ENCODE measurements at regions not wholly inside any gene's neighbourhood (a gene's known extent, or its start where the extent isn't known, plus 50 kb on each side); places are given as distances from the start of the nearest gene placed in this dataset.
"Not testable (repeated sequence)": the region's sequence is repeated elsewhere in the genome, so short reads cannot be mapped to it uniquely, and the experiment has no call there.

DNA sequence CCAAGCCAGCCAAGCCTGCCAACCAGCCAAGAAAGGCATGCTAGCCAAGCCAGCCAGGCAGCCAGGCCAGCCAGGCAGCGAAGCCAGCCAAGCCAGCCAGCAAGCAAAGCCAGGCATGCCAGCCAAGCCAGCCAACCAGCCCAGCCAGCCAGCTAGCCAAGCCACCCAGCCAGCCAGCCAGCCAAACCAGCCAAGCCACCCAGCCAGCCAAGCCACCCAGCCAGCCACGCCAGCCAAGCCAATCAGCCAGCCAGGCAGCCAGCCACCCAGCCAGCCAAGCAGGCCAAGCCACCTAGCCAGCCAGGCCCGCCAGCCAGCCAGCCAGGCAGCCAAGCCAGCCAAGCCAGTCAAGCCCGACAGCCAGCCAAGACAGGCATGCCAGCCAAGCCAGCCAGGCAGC, 1601.0 kb downstream of the RPIA start:
- not testable (repeated sequence) for H3K9me3 ChIP-seq (ENCODE audit: low read length); H3K36me3 ChIP-seq (ENCODE audit: insufficient read depth, low read length)

DNA sequence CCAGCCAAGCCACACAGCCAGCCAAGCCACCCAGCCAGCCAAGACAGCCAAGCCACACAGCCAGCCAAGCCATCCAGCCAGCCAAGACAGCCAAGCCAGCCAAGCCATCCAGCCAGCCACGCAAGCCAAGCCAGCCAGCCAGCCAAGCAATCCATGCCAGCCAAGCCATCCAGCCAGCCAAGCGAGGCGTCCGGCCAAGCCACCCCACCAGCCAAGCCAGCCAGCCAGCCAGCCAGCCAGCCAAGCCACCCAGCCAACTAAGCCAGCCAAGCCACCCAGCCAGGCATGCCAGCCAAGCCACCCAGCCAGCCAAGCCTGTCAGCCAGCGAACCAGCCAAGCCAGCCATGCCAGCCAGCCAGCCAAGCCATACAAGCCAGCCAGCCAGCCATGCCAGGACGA, 1601.8 kb downstream of the RPIA start:
- not testable (repeated sequence) for H3K9me3 ChIP-seq (ENCODE audit: low read length); H3K27me3 ChIP-seq (ENCODE audit: insufficient read depth, low read length); H4K20me1 ChIP-seq (ENCODE audit: insufficient read depth, low read length); H3K9me2 ChIP-seq (ENCODE audit: low read depth, low read length); H3K4me1 ChIP-seq (ENCODE audit: insufficient read depth, low read length, severe bottlenecking); H3K79me2 ChIP-seq (ENCODE audit: insufficient read depth, low read length); H3K27ac ChIP-seq (ENCODE audit: low read depth, low read length, poor library complexity, severe bottlenecking); H2AFZ ChIP-seq (ENCODE audit: low read length); H3K9ac ChIP-seq (ENCODE audit: low read length); H3K4me2 ChIP-seq (ENCODE audit: low read length); H3F3A ChIP-seq (ENCODE audit: insufficient read depth, low read length); H3K4me3 ChIP-seq (ENCODE audit: low read depth, low read length, poor library complexity, severe bottlenecking); H3K36me3 ChIP-seq (ENCODE audit: insufficient read depth, low read length)

More for the DNA sequence above, 1601.0 kb downstream of the RPIA start:
- not testable (repeated sequence) for H3K79me2 ChIP-seq (ENCODE audit: insufficient read depth, low read length); H3K9ac ChIP-seq (ENCODE audit: low read length); H4K20me1 ChIP-seq (ENCODE audit: insufficient read depth, low read length); H3K4me1 ChIP-seq (ENCODE audit: insufficient read depth, low read length, severe bottlenecking); H3K27ac ChIP-seq (ENCODE audit: low read depth, low read length, poor library complexity, severe bottlenecking); H3F3A ChIP-seq (ENCODE audit: insufficient read depth, low read length); H3K9me2 ChIP-seq (ENCODE audit: low read depth, low read length); H3K4me3 ChIP-seq (ENCODE audit: low read depth, low read length, poor library complexity, severe bottlenecking); H3K4me2 ChIP-seq (ENCODE audit: low read length); H2AFZ ChIP-seq (ENCODE audit: low read length); H3K27me3 ChIP-seq (ENCODE audit: insufficient read depth, low read length)

DNA sequence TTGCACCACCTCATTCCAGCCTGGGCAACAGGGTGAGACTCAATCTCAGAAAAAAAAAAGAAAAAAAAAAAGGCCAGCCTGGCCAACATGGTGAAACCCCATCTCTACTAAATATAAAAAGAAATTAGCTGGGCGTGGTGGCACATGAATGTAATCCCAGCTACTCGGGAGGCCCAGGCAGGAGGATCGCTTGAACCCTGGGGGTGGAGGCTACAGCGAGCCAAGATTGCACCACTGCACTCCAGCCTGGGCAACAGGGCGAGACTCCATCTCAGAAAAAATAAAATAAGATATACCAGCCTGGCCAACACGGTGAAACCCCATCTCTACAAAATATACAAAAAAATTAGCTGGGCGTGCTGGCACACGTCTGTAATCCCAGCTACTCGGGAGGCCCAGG, 1602.3 kb downstream of the RPIA start:
- not testable (repeated sequence) for H3K9ac ChIP-seq (ENCODE audit: low read length); H3K79me2 ChIP-seq (ENCODE audit: insufficient read depth, low read length); H4K20me1 ChIP-seq (ENCODE audit: insufficient read depth, low read length); H3K9me3 ChIP-seq (ENCODE audit: low read length); H2AFZ ChIP-seq (ENCODE audit: low read length); H3F3A ChIP-seq (ENCODE audit: insufficient read depth, low read length); H3K4me3 ChIP-seq (ENCODE audit: low read depth, low read length, poor library complexity, severe bottlenecking); H3K4me1 ChIP-seq (ENCODE audit: insufficient read depth, low read length, severe bottlenecking); H3K4me2 ChIP-seq (ENCODE audit: low read length); H3K9me2 ChIP-seq (ENCODE audit: low read depth, low read length); H3K36me3 ChIP-seq (ENCODE audit: insufficient read depth, low read length); H3K27ac ChIP-seq (ENCODE audit: low read depth, low read length, poor library complexity, severe bottlenecking); H3K27me3 ChIP-seq (ENCODE audit: insufficient read depth, low read length)

DNA sequence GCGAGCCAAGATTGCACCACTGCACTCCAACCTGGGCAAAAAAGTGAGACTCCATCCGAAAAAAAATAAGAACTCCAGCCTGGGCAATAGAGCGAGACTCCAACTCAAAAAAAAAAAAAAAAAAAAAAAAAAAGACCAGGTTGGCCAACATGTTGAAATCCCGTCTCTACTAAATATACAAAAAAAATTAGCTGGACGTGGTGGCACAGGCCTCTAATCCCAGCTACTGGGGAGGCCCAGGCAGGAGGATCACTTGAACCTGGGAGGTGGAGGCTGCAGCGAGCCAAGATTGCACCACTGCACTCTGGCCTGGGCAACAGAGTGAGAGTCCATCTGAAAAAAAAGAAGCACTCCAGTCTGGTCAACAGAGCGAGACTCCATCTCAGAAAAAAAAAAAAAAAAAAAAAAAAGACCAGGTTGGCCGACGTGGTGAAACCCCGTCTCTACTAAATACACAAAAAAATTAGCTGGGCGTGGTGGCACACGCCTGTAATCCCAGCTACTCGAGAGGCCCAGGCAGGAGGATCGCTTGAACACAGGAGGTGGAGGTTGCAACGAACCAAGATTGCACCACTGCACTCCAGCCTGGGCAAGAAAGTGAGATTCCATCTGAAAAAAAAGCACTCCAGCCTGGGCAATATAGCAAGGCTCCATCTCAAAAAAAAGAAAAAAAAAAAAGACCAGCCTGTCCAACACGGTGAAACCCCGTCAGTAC, 1603.7 kb downstream of the RPIA start:
- H3K9me3 ChIP-seq (ENCODE audit: low read length); H3K9ac ChIP-seq (ENCODE audit: low read length); H3K4me2 ChIP-seq (ENCODE audit: low read length); H3K9me2 ChIP-seq (ENCODE audit: low read depth, low read length); H3K79me2 ChIP-seq (ENCODE audit: insufficient read depth, low read length); H3K27me3 ChIP-seq (ENCODE audit: insufficient read depth, low read length); H3F3A ChIP-seq (ENCODE audit: insufficient read depth, low read length); H4K20me1 ChIP-seq (ENCODE audit: insufficient read depth, low read length); H3K4me1 ChIP-seq (ENCODE audit: insufficient read depth, low read length, severe bottlenecking); H3K27ac ChIP-seq (ENCODE audit: low read depth, low read length, poor library complexity, severe bottlenecking); H2AFZ ChIP-seq (ENCODE audit: low read length); H3K4me3 ChIP-seq (ENCODE audit: low read depth, low read length, poor library complexity, severe bottlenecking); H3K36me3 ChIP-seq (ENCODE audit: insufficient read depth, low read length): not testable (repeated sequence)

DNA sequence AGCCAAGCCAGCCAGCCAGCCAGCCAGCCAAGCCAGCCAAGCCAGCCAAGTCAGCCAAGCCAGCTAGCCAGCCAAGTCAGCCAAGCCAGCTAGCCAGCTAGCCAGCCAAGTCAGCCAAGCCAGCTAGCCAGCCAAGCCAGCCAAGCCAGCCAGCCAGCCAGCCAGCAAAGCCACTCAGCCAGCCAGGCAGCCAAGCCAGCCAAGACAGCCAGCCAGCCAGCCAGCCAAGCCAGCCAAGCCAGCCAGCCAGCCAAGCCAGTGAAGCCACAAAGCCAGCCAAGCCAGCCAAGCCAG, 1605.0 kb downstream of the RPIA start:
- H3K9me2 ChIP-seq (ENCODE audit: low read depth, low read length); H2AFZ ChIP-seq (ENCODE audit: low read length); H3K27me3 ChIP-seq (ENCODE audit: insufficient read depth, low read length); H3K4me2 ChIP-seq (ENCODE audit: low read length); H3K79me2 ChIP-seq (ENCODE audit: insufficient read depth, low read length); H3F3A ChIP-seq (ENCODE audit: insufficient read depth, low read length); H3K9ac ChIP-seq (ENCODE audit: low read length); H3K9me3 ChIP-seq (ENCODE audit: low read length); H3K4me1 ChIP-seq (ENCODE audit: insufficient read depth, low read length, severe bottlenecking); H3K27ac ChIP-seq (ENCODE audit: low read depth, low read length, poor library complexity, severe bottlenecking); H4K20me1 ChIP-seq (ENCODE audit: insufficient read depth, low read length); H3K4me3 ChIP-seq (ENCODE audit: low read depth, low read length, poor library complexity, severe bottlenecking); H3K36me3 ChIP-seq (ENCODE audit: insufficient read depth, low read length): not testable (repeated sequence)

DNA sequence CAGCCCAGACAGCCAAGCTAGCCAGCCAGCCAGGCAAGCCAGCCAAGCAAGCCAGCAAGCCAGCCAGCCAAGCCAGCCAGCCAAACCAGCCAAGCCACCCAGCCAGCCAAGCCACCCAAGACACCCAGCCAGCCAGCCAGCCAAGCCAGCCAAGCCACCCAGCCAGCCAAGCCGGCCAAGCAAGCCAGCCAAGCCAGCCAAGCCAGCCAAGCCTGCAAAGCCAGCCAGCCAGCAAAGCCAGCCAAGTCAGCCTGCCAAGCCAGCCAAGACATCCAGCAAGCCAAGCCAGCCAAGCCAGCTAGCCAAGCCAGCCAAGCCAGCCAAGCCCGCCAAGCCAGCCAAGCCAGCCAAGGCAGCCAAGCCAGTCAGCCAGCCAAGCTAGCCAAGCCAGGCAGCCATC, 1606.2 kb downstream of the RPIA start:
- not testable (repeated sequence) for H2AFZ ChIP-seq (ENCODE audit: low read length); H4K20me1 ChIP-seq (ENCODE audit: insufficient read depth, low read length); H3K9me3 ChIP-seq (ENCODE audit: low read length); H3K4me2 ChIP-seq (ENCODE audit: low read length); H3K4me1 ChIP-seq (ENCODE audit: insufficient read depth, low read length, severe bottlenecking); H3K9ac ChIP-seq (ENCODE audit: low read length); H3K36me3 ChIP-seq (ENCODE audit: insufficient read depth, low read length); H3K79me2 ChIP-seq (ENCODE audit: insufficient read depth, low read length); H3K4me3 ChIP-seq (ENCODE audit: low read depth, low read length, poor library complexity, severe bottlenecking); H3K27me3 ChIP-seq (ENCODE audit: insufficient read depth, low read length); H3K27ac ChIP-seq (ENCODE audit: low read depth, low read length, poor library complexity, severe bottlenecking); H3K9me2 ChIP-seq (ENCODE audit: low read depth, low read length); H3F3A ChIP-seq (ENCODE audit: insufficient read depth, low read length)

DNA sequence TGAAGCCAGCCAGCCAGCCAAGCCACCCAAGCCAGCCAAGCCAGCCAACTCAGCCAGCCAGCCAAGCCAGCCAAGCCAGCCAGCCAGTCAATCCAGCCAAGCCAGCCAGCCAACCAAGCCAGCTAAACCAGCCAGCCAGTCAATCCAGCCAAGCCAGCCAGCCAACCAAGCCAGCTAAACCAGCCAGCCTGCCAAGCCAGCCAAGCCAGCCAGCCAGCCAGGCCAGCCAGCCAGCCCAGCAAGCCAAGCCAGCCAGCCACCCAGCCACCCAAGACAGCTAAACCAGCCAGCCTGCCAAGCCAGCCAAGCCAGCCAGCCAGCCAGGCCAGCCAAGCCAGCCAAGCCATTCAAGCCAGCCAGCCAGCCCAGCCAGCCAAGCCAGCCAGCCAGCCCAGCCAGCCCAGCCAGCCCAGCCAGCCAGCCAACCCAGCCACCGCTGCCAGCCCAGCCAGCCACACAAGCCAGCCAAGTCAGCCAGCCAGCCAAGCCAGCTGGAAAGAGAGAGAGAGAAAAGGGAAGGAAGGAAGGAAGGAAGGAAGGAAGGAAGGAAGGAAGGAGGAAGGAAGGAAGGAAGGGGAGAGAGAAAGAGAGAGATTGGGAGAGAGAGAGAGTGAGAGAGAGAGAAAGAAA, 1606.8 kb downstream of the RPIA start:
- not testable (repeated sequence) for H4K20me1 ChIP-seq (ENCODE audit: insufficient read depth, low read length); H3K36me3 ChIP-seq (ENCODE audit: insufficient read depth, low read length); H3K4me2 ChIP-seq (ENCODE audit: low read length); H3K9ac ChIP-seq (ENCODE audit: low read length); H3K9me2 ChIP-seq (ENCODE audit: low read depth, low read length); H3F3A ChIP-seq (ENCODE audit: insufficient read depth, low read length); H3K9me3 ChIP-seq (ENCODE audit: low read length); H3K27me3 ChIP-seq (ENCODE audit: insufficient read depth, low read length); H3K27ac ChIP-seq (ENCODE audit: low read depth, low read length, poor library complexity, severe bottlenecking); H3K4me3 ChIP-seq (ENCODE audit: low read depth, low read length, poor library complexity, severe bottlenecking); H3K4me1 ChIP-seq (ENCODE audit: insufficient read depth, low read length, severe bottlenecking); H3K79me2 ChIP-seq (ENCODE audit: insufficient read depth, low read length); H2AFZ ChIP-seq (ENCODE audit: low read length)

DNA sequence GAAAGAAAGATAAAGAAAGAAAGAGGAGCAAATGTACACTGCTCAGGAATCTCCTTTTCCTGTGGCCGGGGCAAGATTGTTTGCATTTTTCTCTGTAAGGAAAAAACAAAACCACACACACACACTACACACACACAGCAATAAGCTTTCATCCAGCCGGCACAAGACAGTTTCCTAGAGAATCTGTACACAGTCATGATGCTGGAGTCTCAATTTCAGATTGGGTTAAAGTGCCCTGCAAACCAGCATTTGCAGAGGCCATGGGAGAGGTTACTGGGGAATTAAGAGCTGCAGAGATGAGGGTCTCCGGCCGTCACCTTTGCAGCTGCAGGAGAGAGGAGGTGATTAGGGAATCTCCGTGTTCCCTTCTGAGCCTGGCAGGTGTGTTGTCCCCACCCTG, 1607.5 kb downstream of the RPIA start:
- H2AFZ ChIP-seq (ENCODE audit: low read length); H3K4me2 ChIP-seq (ENCODE audit: low read length); H3K4me1 ChIP-seq (ENCODE audit: insufficient read depth, low read length, severe bottlenecking); H3K9ac ChIP-seq (ENCODE audit: low read length); H3K79me2 ChIP-seq (ENCODE audit: insufficient read depth, low read length); H3K9me2 ChIP-seq (ENCODE audit: low read depth, low read length); H3K27me3 ChIP-seq (ENCODE audit: insufficient read depth, low read length); H3K27ac ChIP-seq (ENCODE audit: low read depth, low read length, poor library complexity, severe bottlenecking); H3K4me3 ChIP-seq (ENCODE audit: low read depth, low read length, poor library complexity, severe bottlenecking); H4K20me1 ChIP-seq (ENCODE audit: insufficient read depth, low read length); H3K36me3 ChIP-seq (ENCODE audit: insufficient read depth, low read length); H3F3A ChIP-seq (ENCODE audit: insufficient read depth, low read length); H3K9me3 ChIP-seq (ENCODE audit: low read length): not testable (repeated sequence)
